22Rv1 (cell line): ENCODE measurements at regions not wholly inside any gene's neighbourhood (a gene's known extent, or its start where the extent isn't known, plus 50 kb on each side); places are given as distances from the start of the nearest gene placed in this dataset.

Experiments
- CTCF ChIP-seq: fragments of 450-650 bp; IDR thresholded peaks from 2 replicates; pipeline ENCODE4 v1.5.1; 2017; ENCODE audit warnings: mild to moderate bottlenecking
- ZFX ChIP-seq: fragments of 450-650 bp; IDR thresholded peaks from 2 replicates; pipeline ENCODE4 v1.6.1; 2017; ENCODE audit warnings: antibody characterized with exemption, borderline replicate concordance

GRCh38 chr7:26497801-26498596, 206.3 kb downstream of the SNX10 start:
- no peak for TF ChIP-seq ZFX
- TF ChIP-seq CTCF: no peak
